ENCODE measurements at regions not wholly inside any gene's neighbourhood (a gene's known extent, or its start where the extent isn't known, plus 50 kb on each side); places are given as distances from the start of the nearest gene placed in this dataset.

DNA sequence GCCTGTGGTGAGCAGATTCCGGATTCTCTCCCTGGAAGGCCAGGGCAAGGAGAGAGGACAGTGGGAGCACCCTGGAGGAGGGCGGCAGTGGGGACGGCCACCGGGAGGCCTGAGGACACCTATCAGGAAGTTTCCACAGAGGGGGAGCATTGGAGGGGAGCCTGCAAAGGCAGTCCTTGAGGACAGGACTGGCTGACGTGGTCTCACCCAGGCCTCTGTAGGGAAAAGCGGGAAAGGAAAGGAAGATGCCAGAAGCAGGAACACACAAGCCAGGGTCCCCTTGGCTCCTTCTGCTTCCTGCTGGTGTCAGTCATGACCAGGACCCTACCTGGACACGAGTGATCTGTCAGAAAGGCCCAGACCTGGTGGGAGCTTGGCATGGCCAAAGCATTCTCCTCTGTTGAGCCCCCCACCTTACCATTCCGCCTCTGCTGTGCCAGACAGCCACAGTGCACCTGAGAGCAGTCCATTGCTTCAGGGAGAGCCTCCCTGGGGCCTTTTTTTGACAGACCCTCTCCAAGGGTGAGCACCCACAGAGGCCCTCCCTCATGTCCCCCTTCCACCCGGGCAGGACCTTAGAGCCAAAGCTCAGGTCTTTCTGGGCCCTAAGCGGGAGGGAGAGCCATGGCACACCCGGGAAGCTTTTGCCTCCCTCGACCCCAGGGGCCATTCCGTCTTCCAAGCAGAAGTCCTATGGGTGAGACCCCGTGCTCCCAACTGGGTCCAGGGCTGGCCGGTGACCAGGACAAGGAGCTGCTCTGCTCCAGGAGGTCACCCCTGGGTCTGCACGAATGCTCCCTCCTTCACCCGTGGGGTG lies 333.1 kb downstream of the DYSF start:
- TF ChIP-seq, protein P1, sequence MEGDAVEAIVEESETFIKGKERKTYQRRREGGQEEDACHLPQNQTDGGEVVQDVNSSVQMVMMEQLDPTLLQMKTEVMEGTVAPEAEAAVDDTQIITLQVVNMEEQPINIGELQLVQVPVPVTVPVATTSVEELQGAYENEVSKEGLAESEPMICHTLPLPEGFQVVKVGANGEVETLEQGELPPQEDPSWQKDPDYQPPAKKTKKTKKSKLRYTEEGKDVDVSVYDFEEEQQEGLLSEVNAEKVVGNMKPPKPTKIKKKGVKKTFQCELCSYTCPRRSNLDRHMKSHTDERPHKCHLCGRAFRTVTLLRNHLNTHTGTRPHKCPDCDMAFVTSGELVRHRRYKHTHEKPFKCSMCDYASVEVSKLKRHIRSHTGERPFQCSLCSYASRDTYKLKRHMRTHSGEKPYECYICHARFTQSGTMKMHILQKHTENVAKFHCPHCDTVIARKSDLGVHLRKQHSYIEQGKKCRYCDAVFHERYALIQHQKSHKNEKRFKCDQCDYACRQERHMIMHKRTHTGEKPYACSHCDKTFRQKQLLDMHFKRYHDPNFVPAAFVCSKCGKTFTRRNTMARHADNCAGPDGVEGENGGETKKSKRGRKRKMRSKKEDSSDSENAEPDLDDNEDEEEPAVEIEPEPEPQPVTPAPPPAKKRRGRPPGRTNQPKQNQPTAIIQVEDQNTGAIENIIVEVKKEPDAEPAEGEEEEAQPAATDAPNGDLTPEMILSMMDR (IDR thresholded peaks at IDR 0.05) = no peak
- no peak for TF ChIP-seq POLR2A (IDR thresholded peaks at IDR 0.05)
